Naive thymus-derived CD4-positive, alpha-beta T cell (primary cell): ENCODE measurements at regions not wholly inside any gene's neighbourhood (a gene's known extent, or its start where the extent isn't known, plus 50 kb on each side); places are given as distances from the start of the nearest gene placed in this dataset.

Experiments used
- ATAC-seq: fragments of 150-1000 bp; cut with Tn5 transposase; 2 replicates; pipeline ENCODE4 v1.10.0; 2021; ENCODE audit warnings: mild to moderate bottlenecking, moderate library complexity
- CTCF ChIA-PET: fragments of 350-600 bp; sonication (Branson Sonifier 250); formaldehyde crosslinking; loops from one replicate; lab custom pipeline; 2021; ENCODE audit warnings: antibody characterized with exemption; lab: Charles Lee
- POLR2A ChIA-PET: fragments of 350-600 bp; sonication (Branson Sonifier 250); formaldehyde crosslinking; loops from one replicate; lab custom pipeline; 2021; ENCODE audit warnings: antibody characterized with exemption, inconsistent platforms; lab: Charles Lee
- DNase-seq, 9 donors: peaks; one replicate each; pipeline versions ENCODE4 v3.0.0 to v3.0.0-alpha.2; 2020 to 2022; ENCODE audit warnings: mixed read lengths in 1 of 9
- H3K27ac ChIP-seq: one replicate; pipeline ENCODE4 v1.7.0; 2013; ENCODE audit warnings: mild to moderate bottlenecking, low read depth, low read length, moderate library complexity
- H3K27me3 ChIP-seq, 2 donors: one replicate each; pipeline ENCODE4 v1.7.0; 2013; ENCODE audit warnings: low read length in 2 of 2, mild to moderate bottlenecking in 2 of 2, moderate library complexity in 2 of 2; ENCODE audit not compliant: control insufficient read depth in 2 of 2, insufficient read depth in 2 of 2
- H3K36me3 ChIP-seq, 3 experiments: 1 replicate in 2 of 3; 2 replicates in 1 of 3; pipeline ENCODE4 v1.7.0; 2013; ENCODE audit warnings: low read length in 3 of 3, mild to moderate bottlenecking in 3 of 3, moderate library complexity in 1 of 3; ENCODE audit not compliant: insufficient read depth in 3 of 3, control insufficient read depth in 2 of 3
- H3K4me1 ChIP-seq, 2 donors: one replicate each; pipeline ENCODE4 v1.7.0; 2013; ENCODE audit warnings: low read length in 2 of 2, mild to moderate bottlenecking in 2 of 2, moderate library complexity in 1 of 2; ENCODE audit not compliant: control insufficient read depth in 2 of 2, insufficient read depth in 2 of 2
- H3K4me3 ChIP-seq: 2 replicates; pipeline ENCODE4 v1.7.0; 2013; ENCODE audit warnings: mild to moderate bottlenecking, low read length
- H3K9me3 ChIP-seq, 3 experiments: 1 replicate in 2 of 3; 2 replicates in 1 of 3; pipeline ENCODE4 v1.7.0; 2013; ENCODE audit warnings: low read length in 3 of 3; ENCODE audit not compliant: control insufficient read depth in 2 of 3
- H3K27ac Mint-ChIP-seq, 9 donors: one replicate each; pipeline ENCODE4 v1.8.0; 2020 to 2022; ENCODE audit warnings: mixed read lengths in 9 of 9, mild to moderate bottlenecking in 8 of 9, moderate library complexity in 5 of 9, inconsistent platforms in 2 of 9
- H3K27me3 Mint-ChIP-seq, 5 donors: one replicate each; pipeline ENCODE4 v1.8.0; 2021 to 2022; ENCODE audit warnings: mixed read lengths in 5 of 5, mild to moderate bottlenecking in 1 of 5
- H3K36me3 Mint-ChIP-seq, 5 donors: one replicate each; pipeline ENCODE4 v1.8.0; 2020 to 2022; ENCODE audit warnings: mixed read lengths in 5 of 5, mild to moderate bottlenecking in 3 of 5, inconsistent platforms in 1 of 5
- H3K4me1 Mint-ChIP-seq, 7 donors: one replicate each; pipeline ENCODE4 v1.8.0; 2020 to 2022; ENCODE audit warnings: mixed read lengths in 7 of 7, mild to moderate bottlenecking in 3 of 7, inconsistent platforms in 1 of 7
- H3K4me3 Mint-ChIP-seq, 10 donors: one replicate each; pipeline ENCODE4 v1.8.0; 2020 to 2022; ENCODE audit warnings: mild to moderate bottlenecking in 10 of 10, mixed read lengths in 10 of 10, moderate library complexity in 6 of 10, inconsistent platforms in 2 of 10
- H3K9me3 Mint-ChIP-seq, 11 donors: one replicate each; pipeline ENCODE4 v1.8.0; 2020 to 2022; ENCODE audit warnings: mixed read lengths in 11 of 11, mild to moderate bottlenecking in 4 of 11, inconsistent platforms in 1 of 11, moderate library complexity in 1 of 11
- intact Hi-C, 2 donors: fragments of 100-400 bp; cut with micrococcal nuclease; formaldehyde crosslinking; loops; one replicate each; pipeline ENCODE4 v1.15.1; 2023

GRCh38 chr11:109308551-109308950, 113.4 kb upstream of the C11orf87 start:
- intact Hi-C loops = no loop called here
- no peaks in the 10 kb centered on the region for H3K27me3 ChIP-seq
- no peaks in the 10 kb centered on the region for H3K36me3 Mint-ChIP-seq
- H3K27me3 Mint-ChIP-seq = no peaks in the 10 kb centered on the region
- ATAC-seq = no peak
- no peaks in the 10 kb centered on the region for H3K9me3 ChIP-seq
- H3K9me3 Mint-ChIP-seq = peaks cover 0 to 2% (median 0%) of the 10 kb centered on the region in 11 donors
- DNase-seq = no peak
- no peak overlapping the region for H3K27ac ChIP-seq
- CTCF ChIA-PET = no interaction called here
- no peak overlapping the region for H3K4me3 Mint-ChIP-seq
- no peak overlapping the region for H3K27ac Mint-ChIP-seq
- H3K4me1 ChIP-seq = no peaks in the 10 kb centered on the region
- POLR2A ChIA-PET = no interaction called here
- no peaks in the 10 kb centered on the region for H3K36me3 ChIP-seq
- H3K4me1 Mint-ChIP-seq = no peaks in the 10 kb centered on the region
- no peak overlapping the region for H3K4me3 ChIP-seq

GRCh38 chr11:109309153-109309552, 112.8 kb upstream of the C11orf87 start:
- H3K4me3 ChIP-seq = no peak overlapping the region
- ChIA-PET CTCF (no interaction called here), POLR2A (no interaction called here)
- no peak overlapping the region for H3K27ac ChIP-seq
- Mint-ChIP-seq H3K4me1 (no peaks in the 10 kb centered on the region), H3K9me3 (peaks cover 0 to 2% (median 0%) of the 10 kb centered on the region in 11 donors), H3K4me3 (no peak overlapping the region), H3K27me3 (no peaks in the 10 kb centered on the region), H3K27ac (no peak overlapping the region), H3K36me3 (no peaks in the 10 kb centered on the region)
- intact Hi-C loops = no loop called here
- no peaks in the 10 kb centered on the region for H3K27me3 ChIP-seq
- H3K9me3 ChIP-seq = no peaks in the 10 kb centered on the region
- DNase-seq (no peak), ATAC-seq (no peak)
- H3K36me3 ChIP-seq = no peaks in the 10 kb centered on the region
- H3K4me1 ChIP-seq = no peaks in the 10 kb centered on the region

GRCh38 chr11:109317726-109318125, 104.3 kb upstream of the C11orf87 start:
- Histone ChIP-seq H3K4me3 (no peak overlapping the region), H3K27ac (no peak overlapping the region), H3K27me3 (no peaks in the 10 kb centered on the region), H3K9me3 (no peaks in the 10 kb centered on the region), H3K36me3 (no peaks in the 10 kb centered on the region), H3K4me1 (no peaks in the 10 kb centered on the region)
- ChIA-PET POLR2A (no interaction called here), CTCF (no interaction called here)
- ATAC-seq (no peak), DNase-seq (no peak)
- no peaks in the 10 kb centered on the region for H3K4me1 Mint-ChIP-seq
- intact Hi-C loops = no loop called here
- H3K9me3 Mint-ChIP-seq = peaks cover 0 to 9% (median 3%) of the 10 kb centered on the region in 11 donors
- no peak overlapping the region for H3K4me3 Mint-ChIP-seq
- H3K36me3 Mint-ChIP-seq = no peaks in the 10 kb centered on the region
- no peaks in the 10 kb centered on the region for H3K27me3 Mint-ChIP-seq
- H3K27ac Mint-ChIP-seq = no peak overlapping the region

- no peaks in the 10 kb centered on the region for H3K27me3 Mint-ChIP-seq
- intact Hi-C loops = no loop called here
- ChIA-PET POLR2A (no interaction called here), CTCF (no interaction called here)
- Histone ChIP-seq H3K4me3 (no peak overlapping the region), H3K9me3 (no peaks in the 10 kb centered on the region), H3K36me3 (no peaks in the 10 kb centered on the region), H3K4me1 (no peaks in the 10 kb centered on the region), H3K27ac (no peak overlapping the region), H3K27me3 (no peaks in the 10 kb centered on the region)
- H3K36me3 Mint-ChIP-seq = no peaks in the 10 kb centered on the region
- H3K4me1 Mint-ChIP-seq = no peaks in the 10 kb centered on the region
- no peak overlapping the region for H3K27ac Mint-ChIP-seq
- H3K9me3 Mint-ChIP-seq = peaks cover 0 to 7% (median 2%) of the 10 kb centered on the region in 11 donors
- H3K4me3 Mint-ChIP-seq = no peak overlapping the region
- DNase-seq (no peak), ATAC-seq (no peak)
Observed at GRCh38 chr11:109320595-109320994, 101.4 kb upstream of the C11orf87 start.

- H3K27me3 Mint-ChIP-seq = peaks cover 0 to 3% (median 0%) of the 10 kb centered on the region in 5 donors
Observed at GRCh38 chr11:109326781-109327180, 95.2 kb upstream of the C11orf87 start.

GRCh38 chr11:109329716-109330115, 92.3 kb upstream of the C11orf87 start:
- Histone ChIP-seq H3K27me3 (no peaks in the 10 kb centered on the region), H3K4me1 (no peaks in the 10 kb centered on the region), H3K4me3 (no peak overlapping the region), H3K36me3 (no peaks in the 10 kb centered on the region), H3K27ac (no peak overlapping the region), H3K9me3 (no peaks in the 10 kb centered on the region)
- H3K4me1 Mint-ChIP-seq = no peaks in the 10 kb centered on the region
- peaks cover 0 to 3% (median 0%) of the 10 kb centered on the region in 5 donors for H3K27me3 Mint-ChIP-seq
- no peak overlapping the region for H3K4me3 Mint-ChIP-seq
- no peak overlapping the region for H3K27ac Mint-ChIP-seq
- DNase-seq (no peak), ATAC-seq (no peak)
- H3K36me3 Mint-ChIP-seq = no peaks in the 10 kb centered on the region
- intact Hi-C loops = no loop called here
- POLR2A ChIA-PET = no interaction called here
- CTCF ChIA-PET = no interaction called here
- H3K9me3 Mint-ChIP-seq = peaks cover 0 to 16% (median 4%) of the 10 kb centered on the region in 11 donors

More at GRCh38 chr11:109326781-109327180, 95.2 kb upstream of the C11orf87 start:
- H3K4me3 ChIP-seq = no peak overlapping the region
- no peak overlapping the region for H3K27ac ChIP-seq
- DNase-seq (no peak), ATAC-seq (no peak)
- Mint-ChIP-seq H3K36me3 (no peaks in the 10 kb centered on the region), H3K4me1 (no peaks in the 10 kb centered on the region), H3K4me3 (no peak overlapping the region), H3K27ac (no peak overlapping the region), H3K9me3 (peaks cover 0 to 16% (median 4%) of the 10 kb centered on the region in 11 donors)
- H3K36me3 ChIP-seq = no peaks in the 10 kb centered on the region
- no peaks in the 10 kb centered on the region for H3K27me3 ChIP-seq
- ChIA-PET CTCF (no interaction called here), POLR2A (no interaction called here)
- no peaks in the 10 kb centered on the region for H3K4me1 ChIP-seq
- intact Hi-C loops = no loop called here
- H3K9me3 ChIP-seq = no peaks in the 10 kb centered on the region

GRCh38 chr11:109338131-109338530, 83.9 kb upstream of the C11orf87 start:
- Histone ChIP-seq H3K4me1 (no peaks in the 10 kb centered on the region), H3K4me3 (no peak overlapping the region), H3K27me3 (no peaks in the 10 kb centered on the region), H3K9me3 (no peaks in the 10 kb centered on the region), H3K36me3 (no peaks in the 10 kb centered on the region), H3K27ac (no peak overlapping the region)
- Mint-ChIP-seq H3K27me3 (peaks cover 0 to 5% (median 0%) of the 10 kb centered on the region in 5 donors), H3K27ac (no peak overlapping the region), H3K4me1 (no peaks in the 10 kb centered on the region), H3K9me3 (peaks cover 0 to 13% (median 2%) of the 10 kb centered on the region in 11 donors), H3K36me3 (no peaks in the 10 kb centered on the region), H3K4me3 (no peak overlapping the region)
- ATAC-seq = no peak
- ChIA-PET POLR2A (no interaction called here), CTCF (no interaction called here)
- intact Hi-C loops = no loop called here
- DNase-seq = no peak
